Smooth muscle cell (in vitro differentiated cells): ENCODE measurements at regions not wholly inside any gene's neighbourhood (a gene's known extent, or its start where the extent isn't known, plus 50 kb on each side); places are given as distances from the start of the nearest gene placed in this dataset.

ENCODE experiments used
- DNase-seq: peaks from one replicate; lab custom pipeline; 2025; ENCODE audit not compliant: unreplicated experiment; lab: John Stamatoyannopoulos, UW
- H2AFZ ChIP-seq: fragments of 200-600 bp; sonication (generic); 2 replicates; pipeline ENCODE4 v1.6.0; 2016; ENCODE audit warnings: antibody characterized with exemption, low read depth, mild to moderate bottlenecking
- H3F3A ChIP-seq: fragments of 200-600 bp; sonication (generic); 2 replicates; pipeline ENCODE4 v1.6.0; 2017; ENCODE audit warnings: antibody characterized with exemption, low read depth
- H3K27ac ChIP-seq: fragments of 200-600 bp; sonication (generic); 2 replicates; pipeline ENCODE4 v1.5.1; 2016; ENCODE audit warnings: low read depth, mild to moderate bottlenecking
- H3K27me3 ChIP-seq: fragments of 200-600 bp; sonication (generic); 2 replicates; pipeline ENCODE4 v1.6.1; 2016; ENCODE audit warnings: low read depth, mild to moderate bottlenecking
- H3K36me3 ChIP-seq: fragments of 200-600 bp; sonication (generic); 2 replicates; pipeline ENCODE4 v1.5.1; 2016; ENCODE audit warnings: low read depth
- H3K4me1 ChIP-seq: fragments of 200-600 bp; sonication (generic); 2 replicates; pipeline ENCODE4 v1.5.1; 2016; ENCODE audit warnings: low read depth
- H3K4me2 ChIP-seq: fragments of 200-600 bp; sonication (generic); 2 replicates; pipeline ENCODE4 v1.6.0; 2016; ENCODE audit warnings: mild to moderate bottlenecking
- H3K4me3 ChIP-seq: fragments of 200-600 bp; sonication (generic); 2 replicates; pipeline ENCODE4 v1.5.1; 2016; ENCODE audit warnings: mild to moderate bottlenecking
- H3K79me2 ChIP-seq: fragments of 200-600 bp; sonication (generic); 2 replicates; pipeline ENCODE4 v1.6.0; 2016; ENCODE audit warnings: low read depth, mild to moderate bottlenecking
- H3K9ac ChIP-seq: fragments of 200-600 bp; sonication (generic); 2 replicates; pipeline ENCODE4 v1.6.0; 2016; ENCODE audit warnings: low read depth
- H3K9me3 ChIP-seq: fragments of 200-600 bp; sonication (generic); replicated peaks from 2 replicates; pipeline ENCODE4 v1.5.1; 2016; ENCODE audit warnings: low read depth
- H4K20me1 ChIP-seq: fragments of 200-600 bp; sonication (generic); 2 replicates; pipeline ENCODE4 v1.6.0; 2016; ENCODE audit warnings: low read depth
- CTCF ChIP-seq: fragments of 200-600 bp; sonication (generic); IDR thresholded peaks from 2 replicates; pipeline ENCODE4 v1.5.1; 2017; ENCODE audit warnings: borderline replicate concordance, mild to moderate bottlenecking, antibody characterized with exemption; ENCODE audit not compliant: insufficient read depth, poor library complexity, severe bottlenecking
- WGBS: methylation state at CpG from one replicate; pipeline ENCODE4 v1.1.7; 2016; ENCODE audit warnings: low lambda C conversion rate; 5-methylcytosine and 5-hydroxymethylcytosine counted together

DNA sequence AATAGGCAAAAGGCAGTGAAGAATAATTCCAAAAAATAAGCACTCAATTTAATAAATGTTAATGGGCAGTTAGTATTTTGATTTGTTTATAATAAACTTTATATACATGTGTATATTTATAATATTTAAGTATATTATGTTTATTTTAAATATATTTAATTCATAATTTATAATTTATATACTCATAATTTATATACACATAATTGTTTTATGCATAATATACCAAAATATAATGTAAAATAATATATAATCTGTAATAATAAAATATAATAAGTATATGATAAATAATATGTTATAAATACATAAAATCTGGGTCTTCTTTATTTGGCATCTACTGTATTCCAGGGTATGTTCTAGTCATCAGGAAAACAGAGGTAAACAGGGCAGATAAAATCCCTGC, 100.2 kb upstream of the ARID2 start:
- Histone ChIP-seq H3K4me1 (no peaks in the 10 kb centered on the region), H4K20me1 (no peaks in the 10 kb centered on the region), H2AFZ (no peak overlapping the region), H3K27ac (no peak overlapping the region), H3K4me2 (no peak overlapping the region), H3K4me3 (no peak overlapping the region), H3F3A (no peaks in the 10 kb centered on the region), H3K36me3 (no peaks in the 10 kb centered on the region), H3K9me3 (no peaks in the 10 kb centered on the region), H3K79me2 (no peaks in the 10 kb centered on the region), H3K9ac (no peak overlapping the region), H3K27me3 (peaks cover 8% of the 10 kb centered on the region)
- no peak for DNase-seq
- no peak for TF ChIP-seq CTCF

GRCh38 chr12:45633733-45634132, 95.8 kb upstream of the ARID2 start:
- Histone ChIP-seq H3K9me3 (no peaks in the 10 kb centered on the region), H4K20me1 (no peaks in the 10 kb centered on the region), H3K4me1 (no peaks in the 10 kb centered on the region), H2AFZ (no peak overlapping the region), H3K36me3 (no peaks in the 10 kb centered on the region), H3K27me3 (peaks cover 8% of the 10 kb centered on the region), H3K4me2 (no peak overlapping the region), H3K9ac (no peak overlapping the region), H3K4me3 (no peak overlapping the region), H3K27ac (no peak overlapping the region), H3F3A (no peaks in the 10 kb centered on the region), H3K79me2 (no peaks in the 10 kb centered on the region)
- no peak for TF ChIP-seq CTCF
- WGBS, result 100% methylated on average over 1 of the region's 1 CpG
- DNase-seq, result no peak

DNA sequence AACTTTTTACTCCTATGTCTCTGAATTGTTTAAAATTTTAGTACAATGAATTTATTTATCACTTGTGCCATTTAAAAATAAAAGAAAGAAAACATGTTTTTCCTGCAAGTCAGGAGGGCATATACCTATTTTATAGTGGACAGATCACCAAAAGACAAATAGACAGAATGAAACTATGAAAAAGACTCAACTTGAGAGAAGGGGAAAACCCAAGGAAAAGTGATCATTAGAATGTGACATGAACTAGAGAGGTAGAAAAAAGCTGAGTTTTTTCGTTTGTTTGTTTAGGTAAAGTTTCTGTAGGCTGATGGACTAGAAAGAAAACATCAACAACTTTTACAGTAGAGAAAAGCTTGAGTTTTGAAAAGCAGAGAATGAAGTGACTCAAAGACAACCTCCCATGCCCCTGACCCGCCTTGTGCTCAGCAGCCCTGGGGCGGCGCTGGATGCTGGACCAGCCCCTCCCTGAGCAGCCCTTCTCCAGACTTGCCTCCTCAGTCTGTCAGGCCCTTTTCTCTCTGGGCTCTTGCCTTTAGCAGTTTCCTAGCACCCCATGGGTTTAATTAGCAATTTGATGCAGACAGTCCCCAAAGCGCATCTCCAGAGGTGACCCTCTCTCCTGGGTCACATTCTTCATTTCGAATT, 95.1 kb upstream of the ARID2 start:
- no peak for DNase-seq
- Histone ChIP-seq H2AFZ (no peak overlapping the region), H4K20me1 (no peaks in the 10 kb centered on the region), H3K79me2 (no peaks in the 10 kb centered on the region), H3K4me2 (no peak overlapping the region), H3F3A (no peaks in the 10 kb centered on the region), H3K4me3 (no peak overlapping the region), H3K27me3 (peaks cover 8% of the 10 kb centered on the region), H3K27ac (no peak overlapping the region), H3K9me3 (no peaks in the 10 kb centered on the region), H3K36me3 (no peaks in the 10 kb centered on the region), H3K4me1 (no peaks in the 10 kb centered on the region), H3K9ac (no peak overlapping the region)
- TF ChIP-seq CTCF, result no peak
- WGBS, result 83% methylated on average over 6 of the region's 6 CpGs

GRCh38 chr12:45637242-45637641, 92.3 kb upstream of the ARID2 start:
- WGBS, result 83% methylated on average over 2 of the region's 2 CpGs
- no peaks in the 10 kb centered on the region for H4K20me1 ChIP-seq

More at GRCh38 chr12:45637242-45637641, 92.3 kb upstream of the ARID2 start:
- no peaks in the 10 kb centered on the region for H3K36me3 ChIP-seq
- H3K4me2 ChIP-seq, result no peak overlapping the region
- no peaks in the 10 kb centered on the region for H3K4me1 ChIP-seq
- H3F3A ChIP-seq, result no peaks in the 10 kb centered on the region
- H3K27ac ChIP-seq, result no peak overlapping the region
- no peak for DNase-seq
- H3K9ac ChIP-seq, result no peak overlapping the region
- TF ChIP-seq CTCF, result no peak
- H3K79me2 ChIP-seq, result no peaks in the 10 kb centered on the region
- H2AFZ ChIP-seq, result no peak overlapping the region
- no peaks in the 10 kb centered on the region for H3K9me3 ChIP-seq
- no peaks in the 10 kb centered on the region for H3K27me3 ChIP-seq
- no peak overlapping the region for H3K4me3 ChIP-seq
